Activated CD4-positive, alpha-beta memory T cell treated with anti-CD3 and anti-CD28 coated beads, Interleukin-2, amount 10 ng/mL, durations not matched to agents 7 days and 5 days (primary cell): ENCODE measurements at regions not wholly inside any gene's neighbourhood (a gene's known extent, or its start where the extent isn't known, plus 50 kb on each side); places are given as distances from the start of the nearest gene placed in this dataset.

Experiments used
- CTCF ChIA-PET: fragments of 350-600 bp; sonication (Branson Sonifier 250); formaldehyde crosslinking; loops from one replicate; lab custom pipeline; 2021; ENCODE audit warnings: antibody characterized with exemption, inconsistent platforms; lab: Charles Lee
- POLR2A ChIA-PET: fragments of 350-600 bp; sonication (Branson Sonifier 250); formaldehyde crosslinking; loops from one replicate; lab custom pipeline; 2021; ENCODE audit warnings: antibody characterized with exemption; lab: Charles Lee
- DNase-seq: peaks from one replicate; pipeline ENCODE4 v3.0.0-alpha.2; 2020
- H3K27ac Mint-ChIP-seq: one replicate; pipeline ENCODE4 v1.8.0; 2021; ENCODE audit warnings: mild to moderate bottlenecking, mixed read lengths
- H3K27me3 Mint-ChIP-seq: one replicate; pipeline ENCODE4 v1.8.0; 2021; ENCODE audit warnings: mixed read lengths
- H3K36me3 Mint-ChIP-seq: one replicate; pipeline ENCODE4 v1.8.0; 2021; ENCODE audit warnings: low read depth, mixed read lengths
- H3K4me1 Mint-ChIP-seq: one replicate; pipeline ENCODE4 v1.8.0; 2021; ENCODE audit warnings: mixed read lengths
- H3K4me3 Mint-ChIP-seq: one replicate; pipeline ENCODE4 v1.8.0; 2021; ENCODE audit warnings: mild to moderate bottlenecking, mixed read lengths
- H3K9me3 Mint-ChIP-seq: one replicate; pipeline ENCODE4 v1.8.0; 2021; ENCODE audit warnings: mixed read lengths

- no peaks in the 10 kb centered on the region for H3K27me3 Mint-ChIP-seq
- no peaks in the 10 kb centered on the region for H3K9me3 Mint-ChIP-seq
- no peak for DNase-seq
- H3K4me3 Mint-ChIP-seq, result no peak overlapping the region
- CTCF ChIA-PET, result no interaction called here
- POLR2A ChIA-PET, result no interaction called here
- H3K4me1 Mint-ChIP-seq, result no peaks in the 10 kb centered on the region
- H3K36me3 Mint-ChIP-seq, result no peaks in the 10 kb centered on the region
- no peak overlapping the region for H3K27ac Mint-ChIP-seq
Observed at GRCh38 chr5:104418056-104418455, 855.5 kb upstream of the NUDT12 start.

- CTCF ChIA-PET, result no interaction called here
- DNase-seq, result no peak
- POLR2A ChIA-PET, result no interaction called here
- no peaks in the 10 kb centered on the region for H3K4me1 Mint-ChIP-seq
- H3K4me3 Mint-ChIP-seq, result no peak overlapping the region
- no peaks in the 10 kb centered on the region for H3K36me3 Mint-ChIP-seq
- no peak overlapping the region for H3K27ac Mint-ChIP-seq
- no peaks in the 10 kb centered on the region for H3K9me3 Mint-ChIP-seq
- no peaks in the 10 kb centered on the region for H3K27me3 Mint-ChIP-seq
Observed at GRCh38 chr5:104412649-104413240, 850.2 kb upstream of the NUDT12 start.

- H3K4me3 Mint-ChIP-seq, result no peak overlapping the region
- peaks cover 16% of the 10 kb centered on the region for H3K9me3 Mint-ChIP-seq
- no peak for DNase-seq
- H3K4me1 Mint-ChIP-seq, result no peaks in the 10 kb centered on the region
- H3K27ac Mint-ChIP-seq, result no peak overlapping the region
- H3K27me3 Mint-ChIP-seq, result no peaks in the 10 kb centered on the region
- no peaks in the 10 kb centered on the region for H3K36me3 Mint-ChIP-seq
- ChIA-PET POLR2A (no interaction called here), CTCF (no interaction called here)
Observed at GRCh38 chr5:104400941-104401340, 838.4 kb upstream of the NUDT12 start.

GRCh38 chr5:104385906-104386305 lies 823.3 kb upstream of the NUDT12 start:
- CTCF ChIA-PET, result no interaction called here
- POLR2A ChIA-PET, result no interaction called here
- no peaks in the 10 kb centered on the region for H3K36me3 Mint-ChIP-seq

GRCh38 chr5:104375345-104375744 lies 812.8 kb upstream of the NUDT12 start:
- Mint-ChIP-seq H3K27ac (no peak overlapping the region), H3K36me3 (no peaks in the 10 kb centered on the region), H3K4me1 (no peaks in the 10 kb centered on the region), H3K4me3 (no peak overlapping the region), H3K9me3 (peaks cover 5% of the 10 kb centered on the region), H3K27me3 (no peaks in the 10 kb centered on the region)
- ChIA-PET POLR2A (no interaction called here), CTCF (no interaction called here)
- DNase-seq, result no peak

More at GRCh38 chr5:104385906-104386305, 823.3 kb upstream of the NUDT12 start:
- no peak for DNase-seq
- Mint-ChIP-seq H3K9me3 (peaks cover 9% of the 10 kb centered on the region), H3K4me3 (no peak overlapping the region), H3K27me3 (no peaks in the 10 kb centered on the region), H3K4me1 (no peaks in the 10 kb centered on the region), H3K27ac (no peak overlapping the region)

- no peak for DNase-seq
- ChIA-PET POLR2A (no interaction called here), CTCF (no interaction called here)
- Mint-ChIP-seq H3K36me3 (no peaks in the 10 kb centered on the region), H3K27me3 (no peaks in the 10 kb centered on the region), H3K4me3 (no peak overlapping the region), H3K4me1 (no peaks in the 10 kb centered on the region), H3K9me3 (peaks cover 6% of the 10 kb centered on the region), H3K27ac (no peak overlapping the region)
Observed at GRCh38 chr5:104372796-104373195, 810.2 kb upstream of the NUDT12 start.

GRCh38 chr5:104372376-104372775 lies 809.8 kb upstream of the NUDT12 start:
- peaks cover 6% of the 10 kb centered on the region for H3K9me3 Mint-ChIP-seq
- ChIA-PET CTCF (no interaction called here), POLR2A (no interaction called here)
- no peak for DNase-seq
- no peaks in the 10 kb centered on the region for H3K4me1 Mint-ChIP-seq
- no peaks in the 10 kb centered on the region for H3K27me3 Mint-ChIP-seq
- no peak overlapping the region for H3K4me3 Mint-ChIP-seq
- no peaks in the 10 kb centered on the region for H3K36me3 Mint-ChIP-seq
- H3K27ac Mint-ChIP-seq, result no peak overlapping the region

GRCh38 chr5:104370523-104370922 lies 807.9 kb upstream of the NUDT12 start:
- H3K27ac Mint-ChIP-seq, result no peak overlapping the region
- H3K9me3 Mint-ChIP-seq, result peaks cover 6% of the 10 kb centered on the region
- no peak for DNase-seq
- POLR2A ChIA-PET, result no interaction called here
- H3K4me1 Mint-ChIP-seq, result no peaks in the 10 kb centered on the region
- H3K27me3 Mint-ChIP-seq, result no peaks in the 10 kb centered on the region
- no peak overlapping the region for H3K4me3 Mint-ChIP-seq
- H3K36me3 Mint-ChIP-seq, result no peaks in the 10 kb centered on the region
- CTCF ChIA-PET, result no interaction called here

- Mint-ChIP-seq H3K9me3 (peaks cover 6% of the 10 kb centered on the region), H3K36me3 (no peaks in the 10 kb centered on the region), H3K4me1 (no peaks in the 10 kb centered on the region), H3K27me3 (no peaks in the 10 kb centered on the region), H3K27ac (no peak overlapping the region), H3K4me3 (no peak overlapping the region)
- POLR2A ChIA-PET, result no interaction called here
- CTCF ChIA-PET, result no interaction called here
- DNase-seq, result no peak
Observed at GRCh38 chr5:104367978-104368377, 805.4 kb upstream of the NUDT12 start.

- no peaks in the 10 kb centered on the region for H3K27me3 Mint-ChIP-seq
- ChIA-PET CTCF (no interaction called here), POLR2A (no interaction called here)
- H3K27ac Mint-ChIP-seq, result no peak overlapping the region
- no peaks in the 10 kb centered on the region for H3K9me3 Mint-ChIP-seq
- DNase-seq, result no peak
- H3K4me3 Mint-ChIP-seq, result no peak overlapping the region
- H3K4me1 Mint-ChIP-seq, result no peaks in the 10 kb centered on the region
- H3K36me3 Mint-ChIP-seq, result no peaks in the 10 kb centered on the region
Observed at GRCh38 chr5:104363567-104363966, 801.0 kb upstream of the NUDT12 start.

GRCh38 chr5:104361932-104362331 lies 799.3 kb upstream of the NUDT12 start:
- DNase-seq, result no peak
- H3K27me3 Mint-ChIP-seq, result no peaks in the 10 kb centered on the region
- POLR2A ChIA-PET, result no interaction called here
- no peaks in the 10 kb centered on the region for H3K36me3 Mint-ChIP-seq
- H3K4me3 Mint-ChIP-seq, result no peak overlapping the region
- CTCF ChIA-PET, result no interaction called here
- no peak overlapping the region for H3K27ac Mint-ChIP-seq
- no peaks in the 10 kb centered on the region for H3K9me3 Mint-ChIP-seq
- H3K4me1 Mint-ChIP-seq, result no peaks in the 10 kb centered on the region

GRCh38 chr5:104355350-104355749 lies 792.8 kb upstream of the NUDT12 start:
- H3K27me3 Mint-ChIP-seq, result no peaks in the 10 kb centered on the region
- no peak for DNase-seq
- POLR2A ChIA-PET, result no interaction called here
- no peak overlapping the region for H3K27ac Mint-ChIP-seq
- no peaks in the 10 kb centered on the region for H3K36me3 Mint-ChIP-seq
- no peak overlapping the region for H3K4me3 Mint-ChIP-seq
- H3K4me1 Mint-ChIP-seq, result no peaks in the 10 kb centered on the region
- H3K9me3 Mint-ChIP-seq, result peaks cover 4% of the 10 kb centered on the region
- CTCF ChIA-PET, result no interaction called here

- no peaks in the 10 kb centered on the region for H3K4me1 Mint-ChIP-seq
- H3K4me3 Mint-ChIP-seq, result no peak overlapping the region
- no peak overlapping the region for H3K27ac Mint-ChIP-seq
- no peaks in the 10 kb centered on the region for H3K36me3 Mint-ChIP-seq
- peaks cover 4% of the 10 kb centered on the region for H3K9me3 Mint-ChIP-seq
- DNase-seq, result no peak
- H3K27me3 Mint-ChIP-seq, result no peaks in the 10 kb centered on the region
- POLR2A ChIA-PET, result no interaction called here
- CTCF ChIA-PET, result no interaction called here
Observed at GRCh38 chr5:104353371-104353770, 790.8 kb upstream of the NUDT12 start.

- CTCF ChIA-PET, result no interaction called here
- Mint-ChIP-seq H3K36me3 (no peaks in the 10 kb centered on the region), H3K4me3 (no peak overlapping the region), H3K9me3 (peaks cover 4% of the 10 kb centered on the region), H3K27ac (no peak overlapping the region), H3K27me3 (no peaks in the 10 kb centered on the region), H3K4me1 (no peaks in the 10 kb centered on the region)
- POLR2A ChIA-PET, result no interaction called here
- no peak for DNase-seq
Observed at GRCh38 chr5:104352954-104353353, 790.4 kb upstream of the NUDT12 start.
